Stimulated activated CD4-positive, alpha-beta T cell treated with anti-CD3 and anti-CD28 coated beads, Interleukin-15, amount 100 ng/mL, for 24 hours (primary cell): ENCODE measurements at regions not wholly inside any gene's neighbourhood (a gene's known extent, or its start where the extent isn't known, plus 50 kb on each side); places are given as distances from the start of the nearest gene placed in this dataset.

ENCODE experiments used
- DNase-seq: peaks from one replicate; pipeline ENCODE4 v3.0.0-alpha.2; 2020

DNA sequence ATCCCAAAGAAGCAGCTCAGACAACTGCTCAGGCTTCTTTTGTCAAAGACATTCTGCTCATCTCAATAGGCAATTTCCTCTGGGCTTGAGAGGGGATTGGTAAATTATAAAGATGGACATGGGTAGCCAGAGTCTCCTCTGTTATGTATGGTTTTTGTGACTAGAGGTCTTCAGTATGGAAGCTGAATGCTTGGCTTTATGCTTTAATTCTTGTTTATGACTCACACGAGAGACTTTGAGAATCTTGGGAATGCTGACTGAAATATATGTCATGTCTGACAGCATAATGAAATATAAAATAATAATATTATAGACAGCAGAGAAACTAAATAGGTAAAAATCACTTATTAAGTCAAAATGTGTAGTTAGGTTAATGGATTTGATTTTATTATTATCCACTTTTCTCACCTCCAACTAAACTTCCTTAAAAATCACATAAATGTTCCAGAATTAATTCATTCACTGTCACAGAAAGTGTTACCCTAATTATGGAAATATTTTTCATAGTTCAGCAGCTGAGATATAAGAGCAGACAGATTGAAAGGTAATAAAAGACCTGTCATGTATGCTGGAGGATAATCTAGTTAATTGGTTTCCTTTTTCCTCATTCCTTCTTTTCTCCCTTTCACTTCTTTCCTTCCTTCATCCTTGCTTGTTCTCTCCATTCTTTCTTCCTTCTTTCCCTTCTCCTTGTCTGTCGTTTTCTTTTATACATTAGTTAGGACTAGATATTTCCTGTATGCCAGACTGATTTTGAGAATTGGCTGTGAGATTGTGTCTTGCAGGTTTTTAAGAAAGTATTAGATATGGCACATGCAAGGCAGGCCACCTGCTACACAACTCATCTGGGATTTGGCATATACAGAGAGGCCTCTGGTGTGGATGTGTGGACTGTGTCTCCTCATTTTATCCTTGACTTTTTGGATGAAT is 1866.1 kb upstream of the NUDT12 start:
- no peak for DNase-seq

DNA sequence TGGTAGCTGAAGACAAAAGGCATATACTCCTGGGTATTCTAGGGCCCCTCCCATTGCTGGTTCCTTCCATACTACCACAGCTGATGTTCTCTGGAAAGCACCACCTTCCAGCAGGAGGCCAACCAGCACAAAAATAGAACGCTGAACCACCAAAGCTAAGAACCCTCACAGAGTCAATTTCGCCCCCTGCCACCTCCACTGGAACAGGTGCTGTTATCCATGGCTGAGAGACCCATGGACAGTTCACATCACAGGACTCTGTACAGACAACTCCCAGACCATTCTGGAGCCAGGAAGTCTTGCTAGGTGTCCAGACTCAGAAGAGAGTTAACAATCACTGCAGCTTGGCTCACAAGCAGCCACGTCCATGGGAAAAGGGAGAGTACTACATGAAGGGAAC is 1851.5 kb upstream of the NUDT12 start:
- no peak for DNase-seq

DNA sequence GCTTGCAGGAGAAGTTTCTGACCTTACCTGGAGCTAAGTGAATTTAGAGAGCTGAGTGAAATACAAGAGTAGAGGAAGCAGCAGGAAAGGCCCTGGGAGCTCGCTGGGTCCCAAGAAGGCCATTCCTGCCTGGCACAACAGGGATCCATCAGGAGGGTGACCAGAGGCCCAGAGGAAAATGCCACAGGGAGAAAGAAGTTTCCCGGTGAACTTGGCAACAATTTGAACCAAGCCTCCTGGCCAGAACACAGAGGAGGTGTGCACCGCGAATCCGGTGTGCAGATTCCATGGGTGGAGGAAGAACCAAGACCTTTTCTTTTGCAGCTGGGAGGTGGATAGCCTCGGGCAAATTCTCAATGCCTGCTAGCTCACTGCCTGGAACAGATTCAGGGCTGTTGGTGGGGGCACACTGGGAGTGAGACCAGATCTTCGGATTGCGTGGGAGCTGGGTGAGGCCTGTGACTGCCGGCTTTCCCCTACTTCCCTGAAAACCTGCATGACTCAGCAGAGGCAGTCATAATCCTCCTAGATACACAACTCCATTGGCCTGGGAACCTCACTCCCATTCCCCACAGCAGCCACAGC is 1850.9 kb upstream of the NUDT12 start:
- DNase-seq = no peak

DNA sequence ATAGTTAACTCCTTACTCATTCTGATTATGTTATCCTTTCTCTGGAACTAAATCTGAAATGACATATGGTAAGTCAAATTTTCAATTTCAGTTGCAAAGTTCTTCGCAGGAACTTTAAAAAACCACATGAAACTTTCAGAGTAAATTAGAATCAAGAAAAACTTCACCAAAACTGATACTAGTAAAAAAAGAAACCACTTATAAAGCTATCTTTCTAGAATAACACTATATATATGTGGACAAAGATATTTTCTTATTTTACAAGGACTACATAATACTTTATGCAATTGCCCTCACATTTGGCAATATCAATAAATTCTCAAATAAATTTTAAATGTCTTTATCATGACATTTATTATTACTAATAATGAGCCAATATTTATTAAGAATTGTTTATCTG is 1847.1 kb upstream of the NUDT12 start:
- DNase-seq = no peak

- no peak for DNase-seq
These were observed 1844.6 kb upstream of the NUDT12 start for GRCh38 chr5:105407200-105407599.

DNA sequence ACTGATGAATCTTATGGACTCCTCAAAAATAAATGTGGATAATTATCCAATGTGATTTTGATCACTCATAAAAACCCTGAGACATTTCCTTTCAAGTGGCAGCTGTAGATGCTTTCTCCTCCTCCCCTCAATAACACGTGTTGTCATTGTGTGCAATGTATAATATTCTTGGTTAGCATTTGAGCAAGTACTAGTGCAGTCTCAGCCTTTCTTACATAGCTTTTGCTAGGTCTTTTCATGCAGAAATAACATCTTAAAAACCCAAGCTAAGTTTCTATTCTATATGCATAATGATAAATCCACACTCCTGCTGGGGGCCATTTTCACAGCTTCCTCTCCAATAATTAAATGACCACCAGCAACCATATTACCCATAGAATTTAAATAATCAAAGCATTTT is 1835.2 kb upstream of the NUDT12 start:
- DNase-seq = no peak

GRCh38 chr5:105392710-105393149 is 1830.1 kb upstream of the NUDT12 start:
- no peak for DNase-seq

- DNase-seq = no peak
These were observed 1829.6 kb upstream of the NUDT12 start for GRCh38 chr5:105392122-105392709.

DNA sequence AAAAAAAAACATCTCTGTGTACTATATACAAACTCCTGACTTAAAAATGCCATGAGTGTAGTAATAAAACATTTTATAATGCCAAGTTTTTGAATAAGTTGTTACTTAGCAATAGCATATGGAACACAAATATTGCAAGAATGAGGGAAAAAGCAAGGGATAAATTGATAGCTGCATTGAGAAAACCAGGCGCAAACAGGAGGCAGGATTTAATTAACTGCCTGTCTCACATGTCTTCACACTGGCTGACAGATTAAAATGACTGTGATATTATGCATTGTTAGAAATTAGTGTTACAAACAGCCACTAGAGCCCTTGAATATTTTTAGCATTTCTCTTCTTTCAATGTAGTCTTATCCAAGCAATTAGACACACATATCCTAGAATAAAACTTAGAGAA is 1817.5 kb upstream of the NUDT12 start:
- DNase-seq = no peak

- DNase-seq = no peak
These were observed 1808.6 kb upstream of the NUDT12 start for GRCh38 chr5:105371169-105371568.

DNA sequence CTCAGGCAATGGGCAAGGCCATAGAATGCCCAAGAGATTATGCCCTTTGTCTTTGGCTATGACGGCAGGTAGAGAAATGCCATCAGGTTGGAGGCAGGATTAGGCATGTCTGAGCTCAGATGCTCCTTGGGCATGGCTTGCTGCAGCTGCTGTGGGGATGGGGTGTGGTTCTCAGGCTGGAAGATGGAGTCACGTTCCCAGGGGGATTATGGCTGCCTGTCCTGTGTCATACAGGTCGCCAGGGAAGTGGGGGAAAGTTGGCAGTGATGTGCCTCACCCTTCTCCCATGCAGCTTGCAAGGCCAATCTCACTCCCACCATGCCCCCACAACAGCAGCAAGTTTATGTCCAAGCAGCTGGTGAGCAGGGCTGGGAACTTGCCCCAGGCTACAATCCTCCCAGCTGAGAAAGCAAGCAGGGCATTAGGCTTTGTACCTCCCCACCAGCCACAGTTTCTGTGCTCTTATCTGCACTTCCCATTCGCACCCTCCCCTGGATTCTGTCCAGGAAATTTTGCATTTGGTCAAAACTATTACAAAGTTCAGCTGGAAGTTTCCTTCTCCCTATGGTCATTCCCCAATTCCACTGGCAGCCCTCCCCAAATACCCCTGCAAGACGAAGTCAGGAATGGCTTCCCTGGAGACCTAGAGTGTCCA is 1788.0 kb upstream of the NUDT12 start:
- no peak for DNase-seq

- no peak for DNase-seq
These were observed 1769.0 kb upstream of the NUDT12 start for GRCh38 chr5:105331558-105331957.

DNA sequence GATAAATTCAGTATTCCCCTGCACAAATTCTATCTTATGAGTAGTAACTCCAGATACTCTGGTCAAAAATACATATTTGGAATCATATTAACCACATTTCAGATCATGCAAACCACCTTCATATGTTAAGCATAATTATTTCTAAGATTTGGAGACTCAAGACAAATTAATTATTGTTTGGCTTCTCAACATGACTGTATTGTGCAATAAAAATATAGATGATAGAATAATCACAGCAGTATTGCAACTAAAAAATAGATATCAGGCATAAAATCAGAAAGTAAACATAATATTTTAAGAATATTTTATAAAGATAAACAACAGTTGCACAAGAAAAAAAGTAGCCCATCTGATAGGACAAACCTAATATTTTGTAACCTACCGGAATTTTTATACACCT is 1767.6 kb upstream of the NUDT12 start:
- DNase-seq = no peak

- no peak for DNase-seq
These were observed 1742.3 kb upstream of the NUDT12 start for GRCh38 chr5:105304859-105305258.

DNA sequence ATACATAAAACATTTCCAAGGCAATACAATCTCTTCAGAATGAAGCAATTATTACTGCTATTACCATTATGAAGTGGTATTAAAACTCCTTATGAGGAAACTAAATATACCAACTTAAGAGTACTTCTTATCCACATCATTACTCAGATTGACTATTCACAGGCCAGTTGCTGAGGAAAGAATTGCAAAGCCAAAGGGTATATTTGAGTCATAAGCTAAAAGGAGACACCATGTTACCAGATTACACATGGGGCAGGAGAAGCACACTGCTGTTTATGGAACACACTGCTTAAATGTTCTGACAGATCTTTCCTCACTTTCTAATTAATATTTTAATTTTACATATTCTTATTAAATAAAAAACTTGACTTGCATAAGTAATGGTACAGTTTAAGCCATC is 1726.4 kb upstream of the NUDT12 start:
- DNase-seq = no peak

DNA sequence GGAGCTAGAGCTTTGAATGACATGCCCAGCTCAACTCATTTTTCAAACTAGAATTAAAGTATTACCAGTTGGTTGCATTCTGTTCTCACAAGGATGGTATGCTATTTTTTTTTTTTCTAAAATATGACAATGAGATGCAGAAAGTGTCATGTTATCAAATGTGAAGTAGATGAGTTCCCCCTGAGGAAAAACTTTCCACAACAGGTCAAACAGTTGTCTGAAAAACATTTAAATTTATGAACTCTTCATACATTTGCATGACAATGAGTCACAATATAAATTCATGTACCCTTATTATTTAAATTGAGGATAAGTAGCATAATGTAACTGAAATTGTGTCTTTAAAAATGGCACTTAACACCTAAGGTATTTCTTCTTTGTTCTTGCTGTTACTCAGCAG is 1720.5 kb upstream of the NUDT12 start:
- no peak for DNase-seq

GRCh38 chr5:105274079-105274478 is 1711.5 kb upstream of the NUDT12 start:
- DNase-seq = no peak

DNA sequence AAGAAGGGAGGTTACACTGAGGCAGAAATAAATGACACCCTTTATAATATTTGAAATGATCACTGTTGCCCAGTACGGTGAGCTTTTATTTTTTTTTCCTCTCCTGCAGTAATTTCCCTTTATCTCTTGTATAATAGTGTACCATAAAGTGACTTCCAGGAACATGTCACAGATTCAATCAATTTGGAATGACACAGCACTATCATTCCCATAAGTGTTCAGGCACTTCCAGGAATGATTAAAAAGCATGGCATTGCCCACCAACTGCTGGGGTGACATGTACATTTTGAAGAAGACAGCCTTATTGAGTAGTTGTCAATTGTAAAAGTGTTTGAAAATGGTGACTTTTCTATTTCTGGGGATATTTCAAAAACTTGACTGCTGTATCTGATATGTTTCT is 1700.9 kb upstream of the NUDT12 start:
- DNase-seq = no peak

GRCh38 chr5:105259581-105260217 is 1697.1 kb upstream of the NUDT12 start:
- no peak for DNase-seq

DNA sequence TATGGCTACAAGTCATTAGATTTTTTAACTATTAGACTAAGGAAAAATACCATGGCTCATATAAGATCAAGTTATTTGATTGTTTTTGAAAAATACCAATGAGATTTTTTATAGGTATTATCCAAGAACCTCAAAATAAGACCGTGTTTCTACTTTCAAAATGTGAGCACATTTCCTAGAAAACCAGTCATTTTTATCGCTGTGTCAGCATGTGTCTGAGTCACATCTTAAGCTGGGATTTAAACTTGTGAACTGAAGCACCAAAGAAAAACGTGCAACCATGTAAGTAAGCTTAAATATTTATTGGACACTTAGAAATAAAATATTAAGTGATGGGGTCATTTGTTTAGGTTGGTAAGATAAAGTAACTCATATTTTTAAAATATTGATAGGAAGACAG is 1676.0 kb upstream of the NUDT12 start:
- DNase-seq = no peak

DNA sequence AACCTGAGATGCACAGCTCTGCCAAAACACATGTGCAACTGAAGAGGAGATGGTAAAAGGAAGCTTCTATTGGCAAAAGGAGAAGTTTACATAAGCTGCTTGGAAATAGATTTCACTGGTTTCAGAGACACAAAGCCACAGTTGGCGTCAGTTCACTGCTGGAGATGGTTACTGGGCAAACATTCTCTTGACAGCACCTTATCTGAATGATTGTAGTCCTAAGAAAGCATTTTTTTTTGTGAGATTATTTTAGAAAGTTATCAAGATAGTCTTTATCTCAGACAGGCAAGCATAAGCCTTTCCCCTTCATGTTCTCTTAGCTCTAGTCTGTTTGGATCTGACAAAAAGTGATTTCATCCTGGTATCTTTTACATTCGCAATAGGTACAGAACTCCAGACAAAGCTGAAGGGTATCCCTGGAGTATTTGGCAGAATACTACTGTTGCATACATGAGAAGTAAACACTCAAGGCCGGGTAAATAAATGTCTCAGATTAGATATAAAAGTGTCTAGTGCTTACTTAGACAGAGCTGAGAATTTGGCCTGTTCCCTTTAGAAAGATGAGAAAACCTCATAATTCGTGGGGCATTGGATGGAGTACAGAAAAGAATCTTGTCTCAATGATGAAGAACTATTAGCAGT is 1668.0 kb upstream of the NUDT12 start:
- DNase-seq = no peak

GRCh38 chr5:105218018-105218417 is 1655.4 kb upstream of the NUDT12 start:
- no peak for DNase-seq

GRCh38 chr5:105213078-105213477 is 1650.5 kb upstream of the NUDT12 start:
- DNase-seq = no peak
